ENCODE measurements at regions not wholly inside any gene's neighbourhood (a gene's known extent, or its start where the extent isn't known, plus 50 kb on each side); places are given as distances from the start of the nearest gene placed in this dataset.

DNA sequence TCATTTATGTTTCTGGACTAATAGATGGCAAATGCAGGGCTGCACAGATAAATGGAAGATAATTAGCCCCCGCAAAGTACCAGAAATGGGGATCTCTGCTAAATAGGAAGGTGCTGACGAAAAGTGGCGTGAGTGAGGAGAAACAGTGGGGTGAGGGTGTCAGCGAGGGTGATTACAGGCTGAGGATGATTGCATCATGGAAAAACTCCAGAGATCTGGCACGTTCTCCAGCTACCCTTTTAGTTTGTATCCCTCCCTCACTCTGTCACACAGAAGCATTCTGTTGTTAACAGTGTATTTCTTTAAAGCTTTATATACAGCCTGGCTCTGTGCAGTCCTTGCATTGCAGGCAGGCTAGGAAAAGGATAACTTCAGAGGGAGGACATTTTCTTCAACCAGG lies 309.6 kb upstream of the DDX53 start:
- no peak overlapping the region for H2AFZ ChIP-seq (ENCODE audit: low read length)
- H4K5ac ChIP-seq (ENCODE audit: insufficient read length, low read depth, low read length), result no peak overlapping the region
- Mint-ChIP-seq H3K36me3 (ENCODE audit: insufficient read depth in 1 of 3, low read depth in 3 of 3) (peaks cover 0 to 5% (median 0%) of the 10 kb centered on the region in 3 experiments; a peak in 2 of 7 replicates), H3K4me3 (no peak overlapping the region), H3K9me3 (peaks cover 7 to 35% of the 10 kb centered on the region in 2 experiments; a peak in 4 of 5 replicates), H3K27me3 (ENCODE audit: low read depth) (no peaks in the 10 kb centered on the region), H3K4me1 (peaks cover 26 to 36% of the 10 kb centered on the region in 2 experiments), H3K27ac (peak overlapping the region; percentile 64 to 95 (median 87); a peak in 5 of 7 replicates)
- no peak overlapping the region for H3K9ac ChIP-seq (ENCODE audit: extremely low read depth, insufficient read length, low read length)
- no peaks in the 10 kb centered on the region for H3K27me3 ChIP-seq (ENCODE audit: insufficient read depth, low read length)
- H3K4me2 ChIP-seq (ENCODE audit: insufficient read depth, insufficient read length, low read length), result no peak overlapping the region
- no peaks in the 10 kb centered on the region for H3K79me2 ChIP-seq (ENCODE audit: insufficient read depth, low read length)
- no peak overlapping the region for H3K56ac ChIP-seq (ENCODE audit: insufficient read length, low read depth, low read length)
- peak overlapping the region; percentile 78 for H2BK20ac ChIP-seq (ENCODE audit: low read depth, low read length, poor library complexity, severe bottlenecking)
- H3K79me1 ChIP-seq (ENCODE audit: insufficient read depth, low read depth, low read length, poor library complexity, severe bottlenecking), result no peaks in the 10 kb centered on the region
- no peak overlapping the region for H2BK12ac ChIP-seq (ENCODE audit: insufficient read length, low read depth, low read length)
- H3K9me3 ChIP-seq (ENCODE audit: control insufficient read depth, low read depth, low read length), result no peaks in the 10 kb centered on the region
- H3K4ac ChIP-seq (ENCODE audit: low read depth, low read length), result no peak overlapping the region
- no CpG with 5 or more reads among the region's 5 CpGs for WGBS (ENCODE audit: extremely low coverage, insufficient read length, low lambda C conversion rate)
- H3K18ac ChIP-seq (ENCODE audit: insufficient read length, low read depth, low read length), result peak overlapping the region; percentile 78
- H3K14ac ChIP-seq (ENCODE audit: insufficient read depth, low read length), result no peak overlapping the region
- H3K4me1 ChIP-seq (ENCODE audit: insufficient read depth, low read length), result no peaks in the 10 kb centered on the region
- no peak overlapping the region for H3T11ph ChIP-seq (ENCODE audit: low read length)
- no peak overlapping the region for H2AK5ac ChIP-seq (ENCODE audit: insufficient read length, low read length)
- H3K23ac ChIP-seq (ENCODE audit: insufficient read length, low read depth, low read length), result no peak overlapping the region
- DNase-seq, result no peak
- H2BK5ac ChIP-seq (ENCODE audit: insufficient read length, low read length), result no peak overlapping the region
- H4K91ac ChIP-seq (ENCODE audit: insufficient read length, low read depth, low read length), result no peak overlapping the region
- no peaks in the 10 kb centered on the region for H3K23me2 ChIP-seq (ENCODE audit: insufficient read length, low read depth, low read length, poor library complexity, severe bottlenecking)
- TF ChIP-seq, protein P1, sequence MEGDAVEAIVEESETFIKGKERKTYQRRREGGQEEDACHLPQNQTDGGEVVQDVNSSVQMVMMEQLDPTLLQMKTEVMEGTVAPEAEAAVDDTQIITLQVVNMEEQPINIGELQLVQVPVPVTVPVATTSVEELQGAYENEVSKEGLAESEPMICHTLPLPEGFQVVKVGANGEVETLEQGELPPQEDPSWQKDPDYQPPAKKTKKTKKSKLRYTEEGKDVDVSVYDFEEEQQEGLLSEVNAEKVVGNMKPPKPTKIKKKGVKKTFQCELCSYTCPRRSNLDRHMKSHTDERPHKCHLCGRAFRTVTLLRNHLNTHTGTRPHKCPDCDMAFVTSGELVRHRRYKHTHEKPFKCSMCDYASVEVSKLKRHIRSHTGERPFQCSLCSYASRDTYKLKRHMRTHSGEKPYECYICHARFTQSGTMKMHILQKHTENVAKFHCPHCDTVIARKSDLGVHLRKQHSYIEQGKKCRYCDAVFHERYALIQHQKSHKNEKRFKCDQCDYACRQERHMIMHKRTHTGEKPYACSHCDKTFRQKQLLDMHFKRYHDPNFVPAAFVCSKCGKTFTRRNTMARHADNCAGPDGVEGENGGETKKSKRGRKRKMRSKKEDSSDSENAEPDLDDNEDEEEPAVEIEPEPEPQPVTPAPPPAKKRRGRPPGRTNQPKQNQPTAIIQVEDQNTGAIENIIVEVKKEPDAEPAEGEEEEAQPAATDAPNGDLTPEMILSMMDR (conservative IDR thresholded peaks at IDR 0.05), result no peak
- peak overlapping the region; percentile 15 for H3K27ac ChIP-seq (ENCODE audit: insufficient read length, low read depth, low read length)
- H4K20me1 ChIP-seq (ENCODE audit: control insufficient read depth, insufficient read depth, insufficient read length), result no peaks in the 10 kb centered on the region
- H2BK120ac ChIP-seq (ENCODE audit: low read depth, low read length, poor library complexity, severe bottlenecking), result peak overlapping the region; percentile 14
- no peak overlapping the region for H2BK15ac ChIP-seq (ENCODE audit: low read depth, low read length)
- no peak overlapping the region for H4K8ac ChIP-seq (replicated peaks; ENCODE audit: insufficient read length, low read depth, low read length)
